Left colon (tissue), 2 donors: ENCODE measurements at regions not wholly inside any gene's neighbourhood (a gene's known extent, or its start where the extent isn't known, plus 50 kb on each side); places are given as distances from the start of the nearest gene placed in this dataset.
A peak's percentile ranks its signal among the peaks of the same experiment; 100 is the strongest.
"Not testable (repeated sequence)": the region's sequence is repeated elsewhere in the genome, so short reads cannot be mapped to it uniquely, and the experiment has no call there.

ENCODE experiments used
- ATAC-seq: fragments of 200-7000 bp; cut with Tn5 transposase; one replicate; pipeline ENCODE4 v1.9.1; 2020; ENCODE audit warnings: mild to moderate bottlenecking, moderate library complexity
- DNase-seq, 2 donors: peaks; one replicate each; pipeline ENCODE4 v3.0.0-alpha.2; 2020
- intact Hi-C, 2 donors: fragments of 100-400 bp; cut with DNase I in 1 of 2; cut with micrococcal nuclease in 1 of 2; formaldehyde crosslinking; loops; one replicate each; pipeline versions ENCODE4 v1.11.2 to v1.14.0; 2022; cut with DNase I, micrococcal nuclease
- donor health status: DM: no; HTN: no; CAD: no.
- donor health status: DM: yes; HTN: yes; CAD: no.

DNA sequence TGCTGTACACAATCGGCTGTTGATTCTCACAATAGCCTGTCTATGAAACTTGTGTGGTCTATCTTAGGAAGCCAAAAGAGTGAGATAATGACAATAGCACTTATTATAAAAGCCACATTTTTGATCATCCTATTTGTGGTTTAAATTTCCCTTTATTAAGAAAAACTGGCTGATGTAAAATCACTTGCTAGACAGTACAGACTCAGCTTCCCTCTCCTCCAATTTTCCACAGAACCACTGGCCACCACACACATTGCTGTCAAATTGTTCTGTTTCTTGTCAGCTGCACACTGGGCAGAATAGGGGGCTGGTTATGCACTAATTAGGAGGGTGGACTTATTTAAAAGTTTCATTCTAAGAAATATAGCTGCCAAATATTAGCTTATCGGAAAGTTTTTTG, 425.9 kb downstream of the EPHA3 start:
- no peak for ATAC-seq
- intact Hi-C loops = no loop called here
- no peak for DNase-seq

DNA sequence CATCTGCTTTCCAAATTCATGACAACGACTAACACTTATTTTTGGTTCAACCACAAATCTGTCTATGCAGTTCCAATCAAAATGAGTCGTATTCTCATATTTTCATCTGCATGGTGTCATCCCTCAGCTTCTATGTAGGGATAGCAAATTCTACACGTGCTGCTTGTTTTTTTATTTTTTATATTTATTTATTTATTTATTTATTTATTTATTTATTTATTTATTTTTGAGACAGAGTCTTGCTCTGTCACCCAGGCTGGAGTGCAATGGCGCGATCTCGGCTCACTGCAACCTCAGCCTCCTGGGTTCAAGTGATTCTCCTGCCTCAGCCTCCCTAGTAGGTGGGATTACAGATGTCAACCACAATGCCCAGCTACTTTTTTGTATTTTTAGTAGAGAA, 447.2 kb downstream of the EPHA3 start:
- DNase-seq, ATAC-seq, intact Hi-C loops: not testable (repeated sequence)

DNA sequence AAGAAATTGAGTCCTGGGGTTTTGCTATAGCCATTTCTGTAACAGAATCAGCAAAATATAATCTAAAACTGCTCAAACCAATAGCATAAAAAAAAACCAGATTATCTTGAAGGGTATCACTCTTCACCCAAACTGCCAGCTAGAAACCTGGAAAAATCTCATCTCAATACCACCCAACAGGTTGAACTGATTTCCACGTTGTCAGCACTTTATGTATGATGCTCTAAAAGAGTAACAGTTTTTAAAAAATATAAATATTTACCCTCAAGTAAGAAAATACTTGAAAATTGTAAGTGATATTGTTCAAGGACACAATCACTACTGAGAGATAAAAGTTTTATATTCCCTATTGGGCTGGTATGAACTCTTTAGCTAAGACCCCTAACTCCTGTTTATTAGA, 451.3 kb downstream of the EPHA3 start:
- ATAC-seq = no peak
- intact Hi-C loops = no loop called here
- no peak for DNase-seq

DNA sequence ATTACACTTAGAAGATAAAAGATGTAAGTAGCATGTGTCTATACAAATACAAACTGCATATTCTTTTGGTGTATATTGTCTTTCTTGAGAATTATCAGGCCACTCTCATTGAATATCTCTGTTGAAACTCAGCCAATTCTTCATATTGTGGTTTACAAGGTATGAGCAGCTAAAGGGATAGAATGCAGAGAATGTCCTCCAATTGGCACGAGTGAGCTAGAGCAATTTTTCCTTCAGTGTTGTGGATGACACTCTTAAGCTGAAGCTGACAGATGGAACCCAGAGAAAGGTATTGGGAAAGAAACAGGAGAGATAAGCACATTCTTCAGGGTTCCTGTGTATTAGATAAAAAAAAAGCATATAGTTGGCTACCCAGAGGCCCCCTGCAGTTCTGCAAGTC, 453.1 kb downstream of the EPHA3 start:
- intact Hi-C loops = no loop called here
- DNase-seq (no peak), ATAC-seq (no peak)

DNA sequence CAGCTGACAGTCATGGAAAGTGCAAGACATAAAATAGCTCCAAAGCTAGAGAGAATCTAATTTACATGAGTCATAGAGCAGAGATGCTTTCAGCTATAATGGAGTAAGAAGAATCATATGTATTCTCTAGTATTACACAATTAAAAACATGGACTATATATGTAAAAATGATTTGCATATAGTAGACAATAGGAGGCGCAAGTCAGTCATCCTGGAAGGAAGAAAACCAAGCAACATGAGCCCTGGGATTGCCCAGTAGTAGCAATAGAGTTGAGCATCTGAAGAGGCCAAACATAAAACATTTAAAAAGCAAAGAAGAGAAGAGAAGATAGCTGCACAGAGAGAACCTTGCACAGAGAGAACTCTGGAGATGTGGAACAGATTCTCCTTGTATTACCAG, 455.0 kb downstream of the EPHA3 start:
- no peak for ATAC-seq
- intact Hi-C loops = no loop called here
- no peak for DNase-seq

DNA sequence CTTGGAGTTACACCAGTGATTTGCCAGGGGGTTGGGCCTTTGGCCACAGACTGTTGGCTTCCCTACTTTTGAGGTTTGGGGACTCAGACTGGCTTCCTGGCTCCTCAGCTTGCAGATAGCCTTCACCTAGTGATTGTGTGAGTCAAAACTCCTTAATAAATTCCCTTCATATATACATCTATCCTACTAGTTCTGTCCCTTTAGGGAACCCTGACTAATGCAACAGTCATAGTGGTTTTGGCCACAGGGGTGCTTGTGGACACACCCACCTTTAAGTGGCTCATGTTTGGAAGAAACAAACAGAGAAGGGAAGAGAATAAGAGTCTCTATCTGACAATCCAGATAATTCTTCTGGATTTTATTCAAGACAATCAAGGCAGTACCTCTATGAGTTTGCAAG, 457.7 kb downstream of the EPHA3 start:
- DNase-seq (no peak), ATAC-seq (no peak)
- intact Hi-C loops = no loop called here

DNA sequence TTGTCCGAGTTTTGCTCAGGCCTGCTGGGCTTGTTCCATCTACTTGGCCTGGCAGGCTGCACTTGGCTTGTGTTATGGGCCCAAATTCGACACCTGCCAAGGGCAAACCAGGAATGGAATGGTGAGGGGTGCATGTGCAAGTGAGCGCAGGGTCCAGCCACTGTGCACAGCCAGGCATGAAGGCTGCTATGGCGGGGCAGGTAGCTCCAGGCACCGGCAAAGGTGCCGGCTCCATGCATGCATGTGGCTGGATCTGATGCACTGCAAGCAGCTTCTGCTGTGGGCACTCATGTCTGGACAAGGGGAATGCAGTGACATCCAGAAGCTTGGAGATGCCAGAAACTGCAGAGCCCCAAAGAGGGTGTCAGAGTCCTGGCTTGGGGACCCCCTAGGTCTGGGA, 463.0 kb downstream of the EPHA3 start:
- intact Hi-C loops = no loop called here
- no peak for DNase-seq
- ATAC-seq = no peak

DNA sequence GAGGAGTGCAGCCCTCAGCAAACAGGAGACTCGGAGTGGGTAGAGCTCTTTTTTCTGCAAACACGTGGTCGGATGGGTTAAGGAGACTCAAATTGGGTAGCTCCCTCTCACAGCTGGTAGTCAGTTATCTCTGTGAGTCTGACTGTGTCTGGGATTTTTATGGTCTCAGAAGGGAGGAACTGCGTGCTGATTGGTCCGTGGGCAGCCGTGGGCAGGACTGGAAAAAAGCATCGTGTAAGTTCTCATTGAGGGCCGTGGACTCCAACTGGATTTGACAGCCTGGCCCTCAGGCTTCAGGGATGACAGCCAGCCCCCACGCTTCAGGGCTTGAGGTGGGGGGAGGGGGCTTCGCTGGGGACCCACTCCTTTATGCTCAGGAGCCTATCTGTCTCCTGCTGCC, 463.9 kb downstream of the EPHA3 start:
- intact Hi-C loops = no loop called here
- ATAC-seq (no peak), DNase-seq (no peak)

DNA sequence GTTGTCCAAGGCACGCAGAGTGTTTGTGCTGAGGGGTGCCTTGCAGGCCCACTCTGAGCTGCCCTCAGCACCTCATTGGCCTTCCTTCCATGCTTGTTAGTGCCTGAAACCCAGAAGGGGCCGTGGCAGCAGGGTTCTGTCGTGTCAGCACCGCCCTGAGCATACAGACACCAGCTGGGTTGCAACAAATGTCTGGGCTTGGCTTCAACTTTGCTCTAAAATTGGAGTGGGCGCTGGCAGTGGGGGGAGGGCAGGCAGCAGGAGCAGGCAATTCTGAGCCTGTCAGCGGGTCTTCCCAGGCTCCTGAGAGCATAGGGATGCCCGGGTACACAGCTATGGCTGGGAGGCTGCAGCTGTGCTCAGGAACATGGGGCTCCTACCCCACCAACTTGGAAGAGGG, 464.3 kb downstream of the EPHA3 start:
- intact Hi-C loops = no loop called here
- DNase-seq (peak in 1 of 2 donors; percentile 6), ATAC-seq (no peak)

DNA sequence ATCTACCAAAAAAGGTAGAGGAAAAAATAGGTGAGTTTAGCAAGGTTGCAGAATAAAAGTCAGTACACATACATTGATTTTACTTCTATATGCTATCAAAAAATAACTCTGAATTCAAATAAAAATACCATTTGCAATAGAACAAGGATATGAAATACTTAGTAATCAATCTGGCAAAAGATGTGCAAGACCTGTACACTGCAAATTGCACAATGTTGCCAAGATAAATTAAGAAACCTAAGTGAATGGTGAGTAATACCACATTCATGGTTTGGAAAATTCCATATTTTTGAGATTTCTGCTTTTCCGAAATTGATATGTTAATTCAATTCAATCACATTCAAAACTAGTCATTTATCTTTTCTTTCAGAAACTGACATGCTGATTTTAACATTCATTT, 464.8 kb downstream of the EPHA3 start:
- ATAC-seq = no peak
- intact Hi-C loops = no loop called here
- DNase-seq = no peak

DNA sequence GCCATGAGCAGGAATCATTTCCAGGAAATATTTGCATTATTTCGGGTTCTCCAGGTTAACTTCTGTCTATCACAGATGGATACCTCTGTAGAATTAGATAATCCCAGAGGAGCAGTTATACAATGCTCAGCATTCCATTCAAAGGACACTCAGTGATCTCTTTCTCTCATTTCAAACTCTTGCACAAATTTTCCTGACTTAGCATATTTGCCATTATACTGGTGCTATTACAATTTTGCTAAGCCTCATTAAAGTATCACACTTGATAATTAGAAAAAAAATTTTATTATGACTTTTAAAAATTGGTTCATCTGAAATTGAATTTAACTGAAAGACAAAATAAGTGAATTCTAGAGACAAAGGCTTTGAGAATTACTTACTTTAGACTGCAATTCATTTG, 469.0 kb downstream of the EPHA3 start:
- intact Hi-C loops = no loop called here
- ATAC-seq (no peak), DNase-seq (no peak)

DNA sequence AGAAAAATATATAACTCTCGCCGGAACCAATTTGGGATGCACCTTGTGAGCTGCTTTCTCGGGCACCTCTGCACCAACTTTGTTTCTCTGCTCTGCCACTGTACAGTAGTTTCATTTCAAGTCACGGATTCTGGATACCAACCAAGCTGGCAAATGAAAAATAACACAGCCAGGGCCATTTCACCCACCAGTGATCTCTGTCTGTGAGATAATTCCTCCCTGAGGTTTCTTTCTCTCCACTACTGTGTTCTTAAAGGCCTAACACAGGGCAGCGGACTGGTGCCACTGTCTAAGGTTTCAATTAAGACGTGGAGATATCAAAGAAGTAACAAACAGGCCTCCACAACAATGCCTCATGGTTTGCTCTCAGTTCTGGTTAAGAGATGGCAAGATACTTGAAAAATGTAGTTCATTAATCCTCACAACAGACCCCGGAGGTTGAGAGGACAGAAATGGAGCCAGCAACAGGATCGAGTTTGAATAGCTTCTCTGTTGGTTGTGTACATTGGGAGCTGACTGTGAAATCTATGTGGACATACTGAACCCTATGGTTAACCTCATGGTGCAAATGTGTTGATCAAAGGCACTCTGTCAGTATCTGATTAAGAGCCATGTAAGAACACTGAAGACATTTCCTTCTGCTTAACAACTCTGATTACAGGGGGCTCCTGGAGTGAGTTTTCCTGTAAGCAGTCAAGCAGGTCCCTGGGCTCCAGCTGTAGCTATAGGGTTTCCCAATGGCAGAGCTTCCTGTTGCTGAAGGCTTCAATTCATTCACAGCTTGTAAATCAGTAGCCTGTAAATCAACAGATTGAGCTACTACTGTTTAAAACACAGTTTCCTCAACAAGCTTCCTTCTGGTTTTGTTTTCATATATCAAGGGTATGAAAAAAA, 470.5 kb downstream of the EPHA3 start:
- ATAC-seq (no peak), DNase-seq (no peak)
- intact Hi-C loops = no loop called here

DNA sequence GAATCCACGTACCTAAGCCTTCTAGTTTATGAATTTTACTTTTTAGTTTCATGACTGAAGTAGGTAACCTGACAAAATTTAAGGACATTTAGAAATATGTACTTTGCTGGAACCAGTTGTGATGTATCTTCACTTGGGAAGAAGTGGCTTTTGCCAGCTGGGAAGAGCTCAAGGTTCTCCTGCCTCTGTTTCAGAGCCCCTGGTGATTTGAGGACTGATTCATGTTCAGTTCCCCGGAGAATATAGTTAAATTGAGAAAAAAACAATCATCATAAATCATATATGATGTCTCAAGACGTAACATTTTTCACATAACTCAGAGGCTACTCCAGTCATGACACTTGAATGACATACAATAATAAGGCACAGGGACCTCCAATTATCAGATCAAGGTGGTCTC, 473.4 kb downstream of the EPHA3 start:
- ATAC-seq (no peak), DNase-seq (no peak)
- intact Hi-C loops = no loop called here

DNA sequence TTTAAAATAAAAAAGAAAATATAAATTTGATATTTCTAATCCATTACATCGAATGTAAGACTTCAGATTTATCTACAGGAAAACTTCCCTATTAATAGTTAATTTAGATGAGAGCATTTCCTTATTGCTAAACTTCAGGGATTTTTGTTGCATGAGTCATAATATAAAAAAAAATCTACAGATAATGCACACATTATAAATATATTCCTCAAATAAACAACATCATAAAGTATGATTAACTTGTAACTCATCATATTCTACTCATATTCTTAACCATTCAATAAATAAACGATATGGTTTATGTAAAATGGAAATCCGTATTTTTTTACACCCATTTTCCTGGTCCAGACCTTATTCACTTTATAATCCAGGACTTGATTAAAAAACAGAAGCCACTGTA, 477.0 kb downstream of the EPHA3 start:
- DNase-seq (no peak), ATAC-seq (no peak)

DNA sequence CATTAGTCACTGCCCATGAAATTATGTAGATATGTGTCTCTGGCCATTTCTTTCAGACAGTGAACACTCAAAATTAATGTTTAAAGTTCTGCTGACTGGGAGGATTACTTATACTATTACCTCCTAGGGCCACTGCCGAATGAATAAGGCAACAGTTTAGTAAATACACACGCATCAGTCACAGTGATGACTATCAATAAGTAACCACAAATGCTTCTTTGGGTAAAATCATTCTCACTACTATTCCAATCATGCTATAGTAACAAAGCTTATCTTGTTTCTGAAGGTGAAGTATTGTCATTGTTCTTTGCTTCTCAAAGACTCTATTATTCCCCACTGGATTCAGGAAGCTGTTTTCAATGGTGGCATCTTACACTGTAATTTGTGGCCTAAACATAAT, 478.8 kb downstream of the EPHA3 start:
- intact Hi-C loops = no loop called here
- ATAC-seq = no peak

More for the DNA sequence above, 477.0 kb downstream of the EPHA3 start:
- intact Hi-C loops = no loop called here

DNA sequence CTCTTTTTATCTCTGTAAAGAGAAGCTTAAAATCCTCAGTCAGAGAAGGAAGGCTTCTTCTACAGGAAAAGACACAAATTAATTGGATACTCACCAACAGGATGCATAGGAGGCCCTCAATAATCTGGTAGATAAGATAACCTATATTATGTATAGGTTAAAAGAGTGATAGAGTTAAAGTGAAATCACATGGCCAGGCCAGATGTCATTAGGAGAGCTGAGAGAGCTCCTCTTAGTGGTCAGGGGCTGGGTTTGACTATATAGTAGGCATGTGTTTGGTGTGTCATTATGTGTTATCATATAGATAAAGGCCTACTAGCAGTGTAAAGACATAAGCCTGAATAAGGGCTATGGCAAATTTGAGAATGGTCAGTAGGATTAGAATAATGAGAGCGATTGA, 479.3 kb downstream of the EPHA3 start:
- intact Hi-C loops = no loop called here
- ATAC-seq (no peak), DNase-seq (no peak)

More for the DNA sequence above, 478.8 kb downstream of the EPHA3 start:
- DNase-seq = no peak

DNA sequence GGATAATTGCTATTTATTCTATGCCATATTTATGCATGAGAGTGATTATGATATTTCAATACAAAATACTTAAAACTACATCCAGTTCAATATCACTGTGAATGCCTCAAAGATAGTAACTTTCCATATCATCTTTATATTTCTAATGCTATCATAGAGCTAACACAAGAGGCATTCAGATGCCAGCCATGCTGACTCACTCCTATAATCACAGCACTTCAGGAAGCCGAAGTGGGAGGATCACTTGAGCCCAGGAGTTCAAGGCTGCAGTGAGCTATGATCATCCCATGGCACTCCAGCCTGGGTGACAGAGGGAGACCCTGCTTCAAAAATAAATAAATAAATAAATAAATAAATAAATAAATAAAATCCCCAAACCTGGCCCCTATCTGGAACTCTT, 498.7 kb downstream of the EPHA3 start:
- DNase-seq (no peak), ATAC-seq (no peak)
- intact Hi-C loops = no loop called here

DNA sequence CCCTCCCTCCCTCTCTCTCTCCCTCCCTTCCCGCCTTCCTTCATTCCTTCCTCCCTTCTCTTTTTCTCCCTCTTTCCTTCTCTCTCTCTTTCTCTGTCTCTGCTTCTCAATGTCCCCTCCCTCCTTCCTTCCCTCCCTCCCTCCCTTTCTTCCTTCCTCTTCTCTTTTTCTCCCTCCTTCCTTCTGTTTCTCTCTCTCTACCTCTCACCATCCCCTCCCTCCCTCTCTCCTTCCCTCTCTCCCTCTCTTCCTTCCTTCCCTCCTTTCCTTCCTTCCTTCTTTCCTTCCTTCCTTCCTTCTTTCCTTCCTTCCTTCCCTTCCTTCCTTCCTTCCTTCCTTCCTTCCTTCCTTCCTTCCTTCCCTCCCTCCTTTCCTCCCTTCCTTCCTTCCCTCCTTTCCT, 504.6 kb downstream of the EPHA3 start:
- intact Hi-C loops = no loop called here
- DNase-seq (no peak), ATAC-seq (no peak)

DNA sequence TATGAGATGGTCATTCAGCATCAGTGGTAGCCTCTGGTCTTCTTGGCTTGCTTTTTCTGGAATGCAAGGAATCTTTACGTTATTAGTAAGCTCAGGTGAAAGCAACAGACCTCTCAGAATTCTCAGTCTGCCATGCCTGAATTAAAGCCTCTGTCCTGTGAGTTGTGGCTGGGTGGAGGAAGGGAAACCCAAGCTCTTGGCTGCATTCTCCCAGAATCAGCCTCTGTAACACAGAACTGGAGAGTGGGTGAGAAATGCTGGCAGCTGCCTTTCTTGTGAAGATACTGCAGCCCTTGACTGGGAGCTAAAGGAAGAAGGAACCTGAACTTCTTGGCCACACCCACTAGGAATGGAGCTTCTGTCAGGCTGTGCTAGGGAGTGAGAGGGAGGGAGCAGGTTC, 505.8 kb downstream of the EPHA3 start:
- intact Hi-C loops = no loop called here
- DNase-seq = no peak
- ATAC-seq = no peak

DNA sequence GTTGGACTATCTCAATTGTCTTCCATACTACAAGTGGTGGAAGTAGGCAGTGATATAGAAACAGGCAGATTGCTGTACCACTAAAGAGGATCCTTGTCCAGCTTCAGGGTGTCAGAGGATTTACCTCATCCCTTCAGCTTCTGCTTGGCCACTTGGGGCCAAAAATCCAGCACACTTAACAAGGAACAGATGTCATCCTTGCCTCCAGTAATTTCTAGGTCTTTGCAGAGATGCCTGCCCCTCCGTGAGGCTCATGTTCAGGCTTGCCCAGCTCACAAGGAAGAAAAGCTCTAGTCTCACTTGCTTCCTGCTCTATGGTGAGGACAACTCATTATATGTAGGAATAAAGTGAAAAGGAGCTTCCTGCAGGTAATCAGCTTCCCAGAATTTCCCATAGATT, 510.3 kb downstream of the EPHA3 start:
- intact Hi-C loops = no loop called here
- ATAC-seq (no peak), DNase-seq (no peak)

DNA sequence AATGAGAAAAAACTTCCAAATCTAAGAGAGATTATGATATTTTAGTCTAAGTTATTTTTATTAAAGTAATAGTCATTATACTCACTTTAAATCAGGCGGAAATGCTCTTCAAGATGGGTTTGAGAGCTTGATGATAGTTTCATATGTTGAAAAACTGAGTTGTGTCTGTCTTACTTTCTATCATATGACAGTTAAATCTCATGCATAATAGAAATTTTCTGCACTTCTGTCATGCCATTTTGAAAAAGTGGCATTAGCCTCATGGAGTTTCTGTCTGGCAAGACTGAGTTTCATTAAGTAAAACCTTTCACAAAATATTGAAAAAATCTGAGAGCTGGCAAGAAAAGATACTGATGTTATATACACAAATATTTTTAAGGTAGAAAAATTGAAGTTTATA, 511.8 kb downstream of the EPHA3 start:
- intact Hi-C loops = no loop called here
- ATAC-seq = no peak
- no peak for DNase-seq
